Testis (tissue), 2 donors: ENCODE measurements at regions not wholly inside any gene's neighbourhood (a gene's known extent, or its start where the extent isn't known, plus 50 kb on each side); places are given as distances from the start of the nearest gene placed in this dataset.

ENCODE experiments used
- CTCF ChIP-seq, 3 experiments: fragments of 450-650 bp in 2 of 3; fragments of 200-600 bp in 1 of 3; sonication (generic) in 1 of 3; IDR thresholded peaks; one replicate each; pipeline ENCODE4 v1.5.1; 2016 to 2019; ENCODE audit warnings: antibody characterized with exemption in 3 of 3, mild to moderate bottlenecking in 2 of 3, moderate library complexity in 1 of 3
- POLR2A ChIP-seq: fragments of 450-650 bp; IDR thresholded peaks from one replicate; pipeline ENCODE4 v1.6.1; 2017; ENCODE audit warnings: antibody characterized with exemption, mild to moderate bottlenecking, moderate library complexity

DNA sequence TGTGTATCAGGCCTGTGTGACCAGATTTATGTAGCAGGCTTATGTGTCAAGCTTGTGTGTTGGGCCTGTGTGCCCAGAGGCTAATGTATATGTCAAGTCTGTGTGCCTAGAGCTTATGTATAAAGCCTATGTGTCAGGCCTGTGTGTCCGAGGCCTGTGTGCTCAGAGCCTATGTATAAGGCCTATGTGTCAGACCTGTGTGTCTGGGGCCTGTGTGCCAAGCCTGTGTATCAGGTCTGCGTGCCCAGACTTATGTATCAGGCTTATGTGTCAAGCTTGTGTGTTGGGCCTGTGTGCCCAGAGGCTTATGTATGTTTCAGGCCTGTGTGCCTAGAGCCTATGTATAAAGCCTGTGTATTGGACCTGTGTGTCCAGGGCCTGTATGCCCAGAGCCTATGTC is 249.3 kb upstream of the AVPR1A start:
- TF ChIP-seq POLR2A (no peak), CTCF (IDR thresholded peaks at IDR 0.05) (no peak)
